H1 (cell line): ENCODE measurements at regions not wholly inside any gene's neighbourhood (a gene's known extent, or its start where the extent isn't known, plus 50 kb on each side); places are given as distances from the start of the nearest gene placed in this dataset.

ENCODE experiments used
- CTCF ChIA-PET: fragments of 300-600 bp; sonication (Branson Sonifier 250); formaldehyde crosslinking; loops from one replicate; lab custom pipeline; 2021; ENCODE audit not compliant: partially characterized antibody; lab: Charles Lee
- POLR2A ChIA-PET: fragments of 300-600 bp; sonication (Branson Sonifier 250); formaldehyde crosslinking; loops from one replicate; lab custom pipeline; 2021; ENCODE audit warnings: inconsistent platforms; ENCODE audit not compliant: partially characterized antibody; lab: Charles Lee
- DNase-seq, 2 experiments: peaks; one replicate each; pipeline versions ENCODE4 v3.0.0 to v3.0.0-alpha.2; 2010 to 2022; ENCODE audit warnings: low spot score in 2 of 2, low read depth in 1 of 2, mixed read lengths in 1 of 2
- FAIRE-seq: peaks from 2 replicates; lab custom pipeline; 2011; peaks lifted over from hg19 to GRCh38; lab: Jason Lieb, UNC
- H2AFZ ChIP-seq: 2 replicates; pipeline ENCODE4 v1.8.1; 2012; ENCODE audit warnings: low read length, inconsistent platforms
- H2AK5ac ChIP-seq: 2 replicates; pipeline ENCODE4 v1.6.1; 2013; ENCODE audit warnings: low read depth, low read length
- H2BK120ac ChIP-seq: replicated peaks from 2 replicates; pipeline ENCODE3; 2013; ENCODE audit warnings: low read depth, low read length, inconsistent platforms
- H2BK12ac ChIP-seq: 2 replicates; pipeline ENCODE4 v1.6.1; 2013; ENCODE audit warnings: low read depth, low read length
- H2BK15ac ChIP-seq: 2 replicates; pipeline ENCODE4 v1.6.1; 2013; ENCODE audit warnings: low read length
- H2BK20ac ChIP-seq: 2 replicates; pipeline ENCODE4 v1.6.1; 2013; ENCODE audit warnings: low read length
- H2BK5ac ChIP-seq: 2 replicates; pipeline ENCODE4 v1.6.1; 2013; ENCODE audit warnings: low read depth, low read length
- H3K14ac ChIP-seq: 2 replicates; pipeline ENCODE4 v1.6.1; 2013; ENCODE audit warnings: inconsistent platforms; ENCODE audit not compliant: insufficient read length
- H3K18ac ChIP-seq: 2 replicates; pipeline ENCODE4 v1.6.1; 2013; ENCODE audit warnings: low read length; ENCODE audit errors: extremely low read depth
- H3K23ac ChIP-seq: 2 replicates; pipeline ENCODE4 v1.6.1; 2013; ENCODE audit warnings: inconsistent platforms; ENCODE audit not compliant: insufficient read length
- H3K23me2 ChIP-seq: 2 replicates; pipeline ENCODE4 v1.6.1; 2013; ENCODE audit warnings: low read depth, low read length
- H3K27ac ChIP-seq: 2 replicates; pipeline ENCODE4 v1.6.1; 2011; ENCODE audit warnings: low read depth, low read length, inconsistent platforms
- H3K27me3 ChIP-seq, 4 experiments: replicated peaks in 1 of 4; 1 replicate in 1 of 4; 2 replicates in 3 of 4; pipeline versions ENCODE4 v1.6.1 to v1.8.1; 2011 to 2013; ENCODE audit warnings: low read length in 3 of 4, mild to moderate bottlenecking in 3 of 4, inconsistent platforms in 2 of 4, mixed read lengths in 2 of 4, moderate library complexity in 1 of 4; ENCODE audit not compliant: control insufficient read depth in 3 of 4, insufficient read depth in 3 of 4; ENCODE audit errors: extremely low read depth in 1 of 4
- H3K36me3 ChIP-seq, 4 experiments: 2 replicates each; pipeline versions ENCODE4 v1.6.1 to v1.8.1; 2011 to 2013; ENCODE audit warnings: mild to moderate bottlenecking in 4 of 4, low read length in 3 of 4, moderate library complexity in 2 of 4, control low read depth in 1 of 4, inconsistent platforms in 1 of 4; ENCODE audit not compliant: insufficient read depth in 4 of 4, control insufficient read depth in 2 of 4
- H3K4ac ChIP-seq: replicated peaks from 2 replicates; pipeline ENCODE3; 2013; ENCODE audit warnings: low read length, low read depth, mixed read lengths, inconsistent platforms; ENCODE audit not compliant: insufficient read length
- H3K4me1 ChIP-seq, 4 experiments: replicated peaks in 1 of 4; 1 replicate in 1 of 4; 2 replicates in 3 of 4; pipeline versions ENCODE4 v1.6.1 to v1.8.1; 2011 to 2013; ENCODE audit warnings: low read length in 3 of 4, inconsistent platforms in 2 of 4, mixed read lengths in 1 of 4; ENCODE audit not compliant: insufficient read depth in 4 of 4, control insufficient read depth in 3 of 4
- H3K4me2 ChIP-seq, 2 experiments: 2 replicates each; pipeline versions ENCODE4 v1.6.1 to v1.8.1; 2011 to 2013; ENCODE audit warnings: low read depth in 2 of 2, low read length in 2 of 2, control low read depth in 1 of 2, inconsistent platforms in 1 of 2, mild to moderate bottlenecking in 1 of 2; ENCODE audit not compliant: insufficient read depth in 1 of 2
- H3K4me3 ChIP-seq, 4 experiments: fragments of 200-600, 300-600 bp in 1 of 4; sonication (generic), shearing (Covaris generic), sonication (Bioruptor Twin) in 1 of 4; 2 replicates each; pipeline versions ENCODE4 v1.5.1 to v1.8.1; 2011 to 2016; ENCODE audit warnings: low read length in 4 of 4, low read depth in 3 of 4, control low read depth in 2 of 4, inconsistent platforms in 2 of 4, mild to moderate bottlenecking in 2 of 4, mixed read lengths in 1 of 4, moderate library complexity in 1 of 4; ENCODE audit not compliant: insufficient read depth in 2 of 4; ENCODE audit errors: extremely low read depth in 1 of 4
- H3K56ac ChIP-seq: replicated peaks from 2 replicates; pipeline ENCODE3; 2013; ENCODE audit warnings: low read depth, mild to moderate bottlenecking, mixed read lengths, low read length, inconsistent platforms; ENCODE audit not compliant: insufficient read length
- H3K79me1 ChIP-seq: 2 replicates; pipeline ENCODE4 v1.6.1; 2013; ENCODE audit warnings: low read depth, low read length, control low read depth
- H3K79me2 ChIP-seq, 2 experiments: 2 replicates each; pipeline versions ENCODE4 v1.6.1 to v1.8.1; 2012 to 2013; ENCODE audit warnings: low read length in 2 of 2, mild to moderate bottlenecking in 2 of 2, inconsistent platforms in 1 of 2; ENCODE audit not compliant: insufficient read depth in 2 of 2, control insufficient read depth in 1 of 2
- H3K9ac ChIP-seq, 4 experiments: replicated peaks in 1 of 4; 1 replicate in 1 of 4; 2 replicates in 3 of 4; pipeline versions ENCODE4 v1.6.1 to v1.8.1; 2011 to 2013; ENCODE audit warnings: low read depth in 3 of 4, low read length in 3 of 4, control low read depth in 2 of 4, mild to moderate bottlenecking in 2 of 4, moderate library complexity in 2 of 4, inconsistent platforms in 1 of 4; ENCODE audit errors: extremely low read depth in 1 of 4
- H3K9me3 ChIP-seq, 2 experiments: 2 replicates each; pipeline versions ENCODE4 v1.6.1 to v1.8.1; 2012 to 2013; ENCODE audit warnings: mild to moderate bottlenecking in 2 of 2, moderate library complexity in 2 of 2, control low read depth in 1 of 2, inconsistent platforms in 1 of 2, low read depth in 1 of 2, low read length in 1 of 2, mixed read lengths in 1 of 2; ENCODE audit not compliant: insufficient read depth in 2 of 2
- H4K20me1 ChIP-seq, 2 experiments: replicated peaks in 1 of 2; 2 replicates each; pipeline versions ENCODE3 to v1.8.1; 2011 to 2013; ENCODE audit warnings: inconsistent platforms in 2 of 2, low read length in 2 of 2, mild to moderate bottlenecking in 1 of 2; ENCODE audit not compliant: insufficient read depth in 2 of 2, control insufficient read depth in 1 of 2
- H4K5ac ChIP-seq: 2 replicates; pipeline ENCODE4 v1.6.1; 2013; ENCODE audit warnings: low read length, low read depth, mixed read lengths, inconsistent platforms; ENCODE audit not compliant: insufficient read length
- H4K8ac ChIP-seq: 2 replicates; pipeline ENCODE4 v1.8.0; 2013; ENCODE audit warnings: mild to moderate bottlenecking, moderate library complexity, low read length, inconsistent platforms; ENCODE audit not compliant: insufficient read depth; ENCODE audit errors: extremely low read depth
- H4K91ac ChIP-seq: replicated peaks from 2 replicates; pipeline ENCODE3; 2013; ENCODE audit warnings: low read length, mixed read lengths, inconsistent platforms; ENCODE audit not compliant: insufficient read length
- CHD2 ChIP-seq: IDR thresholded peaks from 2 replicates; pipeline ENCODE4 v1.6.1; 2012; ENCODE audit warnings: low read length, improper control_type of control experiment
- CTBP2 ChIP-seq: IDR thresholded peaks from 2 replicates; pipeline ENCODE4 v1.7.0; 2011; ENCODE audit warnings: borderline replicate concordance, mild to moderate bottlenecking, moderate library complexity, mixed read lengths, low read length; ENCODE audit not compliant: insufficient read depth, insufficient read length
- POLR2AphosphoS5 ChIP-seq: IDR thresholded peaks from 2 replicates; pipeline ENCODE4 v1.6.1; 2011; ENCODE audit warnings: low read depth, low read length
- TAF1 ChIP-seq: IDR thresholded peaks from 2 replicates; pipeline ENCODE4 v1.6.1; 2011; ENCODE audit warnings: mild to moderate bottlenecking, low read depth, low read length
- TBP ChIP-seq: IDR thresholded peaks from 2 replicates; pipeline ENCODE4 v1.6.1; 2011; ENCODE audit warnings: low read depth, low read length, improper control_type of control experiment
- WGBS, 2 experiments: shearing (Covaris generic) in 1 of 2; methylation state at CpG; one replicate each; pipeline versions ENCODE4 v1.1.6 to v1.1.7; 2013 to 2015; ENCODE audit warnings: low lambda C conversion rate in 2 of 2, mixed read lengths in 2 of 2, inconsistent platforms in 1 of 2, low coverage in 1 of 2, missing lambda C conversion rate in 1 of 2; ENCODE audit not compliant: insufficient replicate concordance in 2 of 2, insufficient coverage in 1 of 2, insufficient read length in 1 of 2; ENCODE audit errors: extremely low coverage in 1 of 2, missing lambda C conversion rate in 1 of 2; 5-methylcytosine and 5-hydroxymethylcytosine counted together

DNA sequence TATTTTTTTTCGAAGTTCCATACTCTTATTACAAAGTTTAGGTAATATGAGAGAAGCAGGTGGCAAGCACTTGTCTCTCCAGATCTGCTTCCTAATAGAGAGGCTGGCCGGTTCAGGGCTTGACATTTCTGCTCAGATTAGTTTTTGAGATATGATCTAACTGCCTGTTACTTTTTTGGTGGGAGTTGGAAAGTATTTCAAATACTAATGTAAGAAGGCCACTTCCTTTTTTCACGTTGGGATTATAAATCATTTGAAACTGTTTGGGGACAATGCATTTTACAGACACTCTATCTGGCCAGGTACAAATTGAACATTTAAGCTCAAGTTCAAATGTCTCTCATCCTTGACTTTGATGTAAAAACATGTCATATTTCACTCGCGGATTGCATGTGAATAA, 222.1 kb upstream of the SULF2 start:
- H3K4me3 ChIP-seq, result no peak overlapping the region
- ChIA-PET POLR2A (no interaction called here), CTCF (interaction anchor here (0.6 kb wide), 1 partner anchor 614 kb away, joined by 3 read pairs; no protein-coding TSS in a partner anchor)
- H3K27me3 ChIP-seq, result no peaks in the 10 kb centered on the region
- FAIRE-seq, result no peak
- DNase-seq, result no peak
- no peak overlapping the region for H3K27ac ChIP-seq
- H2BK12ac ChIP-seq, result no peak overlapping the region
- H3K14ac ChIP-seq, result no peak overlapping the region
- H3K4ac ChIP-seq, result no peak overlapping the region
- no peak overlapping the region for H2BK20ac ChIP-seq
- TF ChIP-seq POLR2AphosphoS5, result no peak
- no peak for TF ChIP-seq TBP
- TF ChIP-seq TAF1, result no peak
- no peak for TF ChIP-seq CTBP2
- TF ChIP-seq CHD2, result no peak
- H3K56ac ChIP-seq, result no peak overlapping the region
- H3K79me1 ChIP-seq, result no peaks in the 10 kb centered on the region
- H2AFZ ChIP-seq, result no peak overlapping the region
- H3K36me3 ChIP-seq, result no peaks in the 10 kb centered on the region
- no peak overlapping the region for H2BK120ac ChIP-seq
- 94% methylated on average over 5 of the region's 5 CpGs; no CpG with 5 or more reads in 1 of the 2 experiments for WGBS, 2 experiments
- H2BK5ac ChIP-seq, result no peak overlapping the region
- no peak overlapping the region for H2BK15ac ChIP-seq
- H4K91ac ChIP-seq, result no peak overlapping the region
- H3K79me2 ChIP-seq, result no peaks in the 10 kb centered on the region
- H3K4me2 ChIP-seq, result no peak overlapping the region
- no peak overlapping the region for H4K8ac ChIP-seq
- peaks cover 7 to 13% of the 10 kb centered on the region in 2 experiments; a peak in 2 of 4 replicates for H3K9me3 ChIP-seq
- H2AK5ac ChIP-seq, result no peak overlapping the region
- no peak overlapping the region for H3K9ac ChIP-seq
- peaks cover 0 to 2% (median 0%) of the 10 kb centered on the region in 4 experiments; a peak in 2 of 7 replicates for H3K4me1 ChIP-seq
- peaks cover 0 to 4% of the 10 kb centered on the region in 2 experiments for H4K20me1 ChIP-seq
- H3K23ac ChIP-seq, result no peak overlapping the region
- peaks cover 8% of the 10 kb centered on the region; the same call in 1 of the 2 replicates for H3K23me2 ChIP-seq
- no peak overlapping the region for H3K18ac ChIP-seq
- no peak overlapping the region for H4K5ac ChIP-seq
